ENCODE measurements at regions not wholly inside any gene's neighbourhood (a gene's known extent, or its start where the extent isn't known, plus 50 kb on each side); places are given as distances from the start of the nearest gene placed in this dataset.

DNA sequence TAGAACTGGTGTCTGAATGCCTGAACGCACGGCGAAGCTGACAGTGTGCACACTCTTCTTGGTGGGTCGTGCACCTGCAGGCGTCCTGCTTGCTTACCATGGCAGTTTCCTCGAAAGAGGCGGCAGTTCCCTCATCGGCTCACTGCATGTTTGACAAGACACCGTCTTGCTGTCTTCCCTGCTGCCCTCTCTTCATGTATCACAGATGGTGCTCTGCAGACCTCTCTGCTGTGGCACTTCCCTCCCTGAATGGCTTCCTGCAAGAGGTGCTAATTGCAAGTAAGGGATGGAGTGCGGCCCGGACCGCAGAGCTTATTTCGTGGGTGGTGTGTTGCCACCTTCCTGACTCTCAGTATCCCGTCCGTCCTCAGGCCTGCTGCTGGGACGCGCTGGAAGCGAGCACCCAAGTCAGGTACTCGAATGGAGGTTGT is 156.7 kb upstream of the RTL1 start:
- WGBS = 90% methylated on average over 19 of the region's 19 CpGs
- Histone ChIP-seq H3K36me3 (no peaks in the 10 kb centered on the region), H3K27me3 (peaks cover 6% of the 10 kb centered on the region), H3K9me3 (no peaks in the 10 kb centered on the region), H3K4me1 (no peaks in the 10 kb centered on the region), H3K27ac (no peak overlapping the region), H3K4me3 (no peak overlapping the region)
- TF ChIP-seq, protein P1, sequence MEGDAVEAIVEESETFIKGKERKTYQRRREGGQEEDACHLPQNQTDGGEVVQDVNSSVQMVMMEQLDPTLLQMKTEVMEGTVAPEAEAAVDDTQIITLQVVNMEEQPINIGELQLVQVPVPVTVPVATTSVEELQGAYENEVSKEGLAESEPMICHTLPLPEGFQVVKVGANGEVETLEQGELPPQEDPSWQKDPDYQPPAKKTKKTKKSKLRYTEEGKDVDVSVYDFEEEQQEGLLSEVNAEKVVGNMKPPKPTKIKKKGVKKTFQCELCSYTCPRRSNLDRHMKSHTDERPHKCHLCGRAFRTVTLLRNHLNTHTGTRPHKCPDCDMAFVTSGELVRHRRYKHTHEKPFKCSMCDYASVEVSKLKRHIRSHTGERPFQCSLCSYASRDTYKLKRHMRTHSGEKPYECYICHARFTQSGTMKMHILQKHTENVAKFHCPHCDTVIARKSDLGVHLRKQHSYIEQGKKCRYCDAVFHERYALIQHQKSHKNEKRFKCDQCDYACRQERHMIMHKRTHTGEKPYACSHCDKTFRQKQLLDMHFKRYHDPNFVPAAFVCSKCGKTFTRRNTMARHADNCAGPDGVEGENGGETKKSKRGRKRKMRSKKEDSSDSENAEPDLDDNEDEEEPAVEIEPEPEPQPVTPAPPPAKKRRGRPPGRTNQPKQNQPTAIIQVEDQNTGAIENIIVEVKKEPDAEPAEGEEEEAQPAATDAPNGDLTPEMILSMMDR (IDR thresholded peaks at IDR 0.05) = no peak
- no peak for TF ChIP-seq EP300 (IDR thresholded peaks at IDR 0.05)
- TF ChIP-seq POLR2AphosphoS5 (IDR thresholded peaks at IDR 0.05) = no peak
- TF ChIP-seq POLR2A (IDR thresholded peaks at IDR 0.05) = no peak
- peak in 1 of 2 donors; percentile 24 for DNase-seq (ENCODE audit: low spot score in 2 of 2)

DNA sequence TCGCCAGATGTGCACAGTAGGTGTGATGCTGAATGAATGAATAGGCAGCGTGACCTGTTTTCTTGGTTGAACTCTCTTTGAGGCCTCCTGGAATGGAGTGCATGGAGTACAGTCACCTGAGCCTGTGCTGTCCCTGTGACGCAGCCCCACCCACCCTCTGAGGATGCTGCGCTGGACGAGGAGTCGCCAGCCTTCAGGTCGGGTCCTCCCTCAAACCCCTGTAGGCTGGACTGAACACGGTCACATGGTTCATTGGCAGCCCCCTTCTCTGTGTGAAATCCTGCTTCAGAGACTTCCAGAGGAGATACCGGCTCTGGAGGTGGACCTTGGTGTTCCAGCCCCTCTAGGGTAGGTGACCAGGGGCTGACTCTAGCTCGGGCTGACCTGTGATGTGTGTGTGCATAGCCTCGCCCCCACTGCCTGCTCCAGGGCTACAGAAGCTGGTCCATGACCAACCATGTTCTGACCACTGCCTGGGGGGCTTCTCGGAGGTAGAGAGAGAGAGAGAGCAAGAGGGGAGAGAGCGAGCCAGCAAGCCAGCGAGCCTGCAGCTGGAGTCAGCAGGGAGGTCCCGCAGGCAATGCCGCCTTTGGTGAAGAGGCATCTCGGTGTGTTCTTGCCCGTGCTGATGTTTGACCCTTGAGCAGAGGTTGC is 158.0 kb upstream of the RTL1 start:
- Histone ChIP-seq H3K27me3 (peaks cover 6% of the 10 kb centered on the region), H3K27ac (no peak overlapping the region), H3K4me1 (no peaks in the 10 kb centered on the region), H3K9me3 (no peaks in the 10 kb centered on the region), H3K36me3 (no peaks in the 10 kb centered on the region), H3K4me3 (no peak overlapping the region)
- TF ChIP-seq EP300 (IDR thresholded peaks at IDR 0.05) = no peak
- TF ChIP-seq, protein P1 (IDR thresholded peaks at IDR 0.05) = no peak
- TF ChIP-seq POLR2AphosphoS5 (IDR thresholded peaks at IDR 0.05) = no peak
- no peak for TF ChIP-seq POLR2A (IDR thresholded peaks at IDR 0.05)
- 89% methylated on average over 17 of the region's 18 CpGs for WGBS
- peak; percentile 29 to 34 for DNase-seq (ENCODE audit: low spot score in 2 of 2)

DNA sequence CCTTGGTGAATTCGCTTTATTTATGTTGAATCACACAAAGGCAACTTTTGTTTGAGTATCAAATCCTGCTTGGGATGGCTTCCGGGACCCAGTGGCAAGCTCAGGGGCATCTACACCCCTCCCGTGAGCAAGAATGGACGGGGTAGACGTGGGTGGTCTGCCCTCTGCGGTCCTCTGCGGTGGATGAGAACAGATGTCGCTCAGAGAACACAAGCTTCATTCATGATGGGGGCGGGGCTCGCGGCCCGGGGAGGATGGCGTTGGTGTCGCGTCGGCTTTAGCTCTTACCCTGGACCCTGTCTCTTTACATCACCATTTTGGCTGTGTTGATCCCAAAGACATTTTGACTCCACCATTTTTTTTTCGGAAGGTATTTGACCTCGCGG is 158.5 kb upstream of the RTL1 start:
- peak; percentile 26 to 54 for DNase-seq (ENCODE audit: low spot score in 2 of 2)
- Histone ChIP-seq H3K9me3 (no peaks in the 10 kb centered on the region), H3K4me3 (no peak overlapping the region), H3K36me3 (no peaks in the 10 kb centered on the region), H3K27me3 (peaks cover 6% of the 10 kb centered on the region), H3K4me1 (no peaks in the 10 kb centered on the region), H3K27ac (no peak overlapping the region)
- TF ChIP-seq EP300 (IDR thresholded peaks at IDR 0.05) (no peak), POLR2AphosphoS5 (IDR thresholded peaks at IDR 0.05) (no peak), POLR2A (IDR thresholded peaks at IDR 0.05) (no peak)
- TF ChIP-seq, protein P1 (IDR thresholded peaks at IDR 0.05) = no peak
- 82% methylated on average over 19 of the region's 19 CpGs for WGBS

DNA sequence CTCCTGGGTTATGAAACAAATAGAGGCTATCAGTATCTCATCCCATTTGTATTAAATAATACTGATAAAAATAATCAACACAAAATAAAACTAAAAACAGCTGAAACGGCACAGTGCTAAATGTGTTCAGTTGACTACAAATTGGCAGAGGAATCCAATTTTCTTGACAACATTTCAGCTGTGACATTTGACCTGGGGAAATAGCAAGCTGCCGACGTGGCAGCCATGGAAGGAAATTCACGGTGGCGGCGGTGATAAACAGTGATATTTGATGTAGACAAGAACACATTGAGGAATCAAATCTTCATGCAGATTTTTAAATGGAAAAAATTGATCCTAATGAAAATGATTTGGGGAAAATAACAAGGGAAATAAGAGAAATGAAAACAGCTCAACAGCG is 159.1 kb upstream of the RTL1 start:
- peak in 1 of 2 donors; percentile 32 for DNase-seq (ENCODE audit: low spot score in 2 of 2)
- H3K27ac ChIP-seq = no peak overlapping the region
- 75% methylated on average over 7 of the region's 7 CpGs for WGBS
- H3K4me3 ChIP-seq = no peak overlapping the region
- TF ChIP-seq, protein P1 (IDR thresholded peaks at IDR 0.05) = no peak
- no peak for TF ChIP-seq EP300 (IDR thresholded peaks at IDR 0.05)
- no peak for TF ChIP-seq POLR2A (IDR thresholded peaks at IDR 0.05)
- no peak for TF ChIP-seq POLR2AphosphoS5 (IDR thresholded peaks at IDR 0.05)
- H3K27me3 ChIP-seq = peaks cover 6% of the 10 kb centered on the region
- no peaks in the 10 kb centered on the region for H3K9me3 ChIP-seq
- no peaks in the 10 kb centered on the region for H3K4me1 ChIP-seq
- H3K36me3 ChIP-seq = no peaks in the 10 kb centered on the region

DNA sequence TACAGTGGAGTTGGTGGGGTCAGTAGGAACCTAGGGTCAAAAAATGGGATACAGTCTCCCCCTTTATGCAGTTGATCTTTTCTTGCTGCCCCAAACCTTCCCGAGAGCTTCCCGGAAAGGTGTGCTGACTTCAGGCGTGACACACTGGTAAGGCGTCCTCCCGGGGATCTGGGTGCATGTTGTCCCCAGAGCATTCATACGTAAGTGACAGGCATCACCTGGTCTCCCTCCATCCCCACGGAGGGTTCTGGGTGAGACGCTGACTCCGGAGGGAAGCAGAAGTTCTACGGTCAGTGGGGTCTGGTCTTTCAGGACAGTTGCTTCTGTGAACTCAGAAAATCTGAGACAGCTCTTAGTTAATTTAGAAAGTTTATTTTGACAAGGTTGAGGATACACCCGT is 159.6 kb upstream of the RTL1 start:
- H3K36me3 ChIP-seq = no peaks in the 10 kb centered on the region
- no peaks in the 10 kb centered on the region for H3K4me1 ChIP-seq
- peaks cover 6% of the 10 kb centered on the region for H3K27me3 ChIP-seq
- TF ChIP-seq POLR2AphosphoS5 (IDR thresholded peaks at IDR 0.05) (no peak), EP300 (IDR thresholded peaks at IDR 0.05) (no peak), POLR2A (IDR thresholded peaks at IDR 0.05) (no peak)
- TF ChIP-seq, protein P1 (IDR thresholded peaks at IDR 0.05) = no peak
- no peaks in the 10 kb centered on the region for H3K9me3 ChIP-seq
- peak; percentile 25 to 57 for DNase-seq (ENCODE audit: low spot score in 2 of 2)
- H3K27ac ChIP-seq = no peak overlapping the region
- no peak overlapping the region for H3K4me3 ChIP-seq
- 89% methylated on average over 11 of the region's 11 CpGs for WGBS

All from suprapubic skin (tissue), 4 donors.